ENCODE measurements at regions not wholly inside any gene's neighbourhood (a gene's known extent, or its start where the extent isn't known, plus 50 kb on each side); places are given as distances from the start of the nearest gene placed in this dataset.
"Not testable (repeated sequence)": the region's sequence is repeated elsewhere in the genome, so short reads cannot be mapped to it uniquely, and the experiment has no call there.

DNA sequence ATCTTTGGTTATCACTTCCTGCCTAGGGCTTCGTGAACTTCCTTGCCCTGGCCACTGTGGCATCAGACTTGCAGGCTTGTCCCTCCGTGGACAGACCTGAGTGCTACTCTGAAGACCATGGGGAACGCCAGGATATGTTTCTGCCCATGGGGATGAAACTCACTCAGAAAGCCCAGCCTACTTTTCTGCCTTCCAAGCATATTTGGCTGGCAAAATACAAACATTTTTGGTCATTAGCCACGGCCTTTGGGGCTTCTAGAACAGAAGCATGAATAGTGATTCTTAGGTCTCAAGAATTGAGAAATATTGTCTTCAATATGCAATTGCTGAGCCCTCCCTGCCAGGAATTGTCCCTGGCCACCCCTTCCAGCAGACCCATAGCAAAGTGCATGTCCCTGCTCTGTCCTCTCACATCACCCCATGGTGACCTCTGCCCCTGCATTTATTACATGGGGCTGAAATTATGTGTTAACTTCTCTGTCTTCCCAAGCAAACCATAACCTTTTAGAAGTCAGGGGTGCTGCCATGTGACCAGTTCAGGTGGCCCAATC, 152.4 kb downstream of the OSR1 start:
- DNase-seq (ENCODE audit: low read depth in 2 of 2): no peak

DNA sequence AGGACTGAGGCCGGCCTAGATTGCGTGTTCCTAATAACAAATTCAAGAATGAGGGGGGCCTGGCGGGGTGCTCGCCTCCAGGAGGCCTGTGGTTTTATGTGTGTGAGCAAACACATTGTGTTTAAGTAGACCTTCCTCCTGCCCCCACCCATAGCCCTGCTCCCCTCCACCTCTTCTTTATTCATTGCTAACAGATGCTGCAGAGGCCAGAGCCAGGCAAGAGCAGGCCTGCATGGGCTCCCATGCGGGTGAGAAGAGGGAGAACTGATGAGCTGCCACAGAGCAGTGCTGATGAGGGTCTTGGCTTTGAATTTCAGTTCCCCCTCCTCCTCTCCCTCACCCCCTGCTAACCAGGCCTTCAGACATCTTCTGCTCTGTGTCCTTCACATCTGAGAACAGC, 154.6 kb downstream of the OSR1 start:
- DNase-seq (ENCODE audit: low read depth in 2 of 2): no peak

DNA sequence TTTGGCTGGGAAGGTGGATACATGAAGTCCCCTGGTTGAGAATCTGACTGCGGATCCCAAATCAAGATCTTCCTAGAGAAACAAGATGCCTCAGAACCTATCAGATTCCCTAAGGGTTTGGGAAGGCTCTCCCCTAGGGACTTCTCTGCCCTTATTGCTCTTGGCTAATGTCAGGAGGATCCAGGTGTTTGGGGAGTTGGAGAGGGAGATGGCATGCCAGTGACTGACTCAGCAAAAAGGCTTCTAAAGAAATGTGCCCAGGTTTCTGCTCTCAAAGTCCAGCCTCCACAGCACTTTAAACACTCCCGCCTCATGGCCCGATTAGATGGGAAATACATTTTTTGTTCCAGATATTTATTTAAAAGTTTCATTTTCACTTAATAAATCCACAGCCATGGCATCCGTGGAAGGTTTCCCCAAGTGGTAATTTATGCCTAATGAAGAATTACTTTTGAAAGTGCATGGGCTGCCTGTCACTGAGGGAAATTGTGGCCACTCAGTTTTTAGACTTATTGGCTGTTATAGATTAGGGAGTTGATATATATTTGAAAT, 156.4 kb downstream of the OSR1 start:
- no peak for DNase-seq (ENCODE audit: low read depth in 2 of 2)

DNA sequence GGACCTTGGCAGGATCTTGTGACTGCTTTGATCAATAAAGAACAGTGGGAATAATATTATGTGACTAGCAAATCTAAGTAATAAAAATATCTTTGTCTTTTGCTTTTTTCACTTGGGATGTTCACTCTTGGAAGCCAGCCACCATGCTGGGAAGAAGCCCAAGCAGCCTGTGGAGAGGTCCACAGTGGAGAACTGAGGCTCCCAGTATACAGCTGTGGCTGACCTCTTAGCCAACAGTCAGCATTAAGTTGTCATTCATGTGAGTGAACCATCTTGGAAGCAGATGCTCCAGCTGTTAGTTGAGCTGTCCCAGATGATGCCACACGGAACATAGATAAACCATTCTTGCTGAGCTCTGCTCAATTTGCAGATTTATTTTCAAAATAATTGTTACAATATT, 160.0 kb downstream of the OSR1 start:
- no peak for DNase-seq (ENCODE audit: low read depth in 2 of 2)

DNA sequence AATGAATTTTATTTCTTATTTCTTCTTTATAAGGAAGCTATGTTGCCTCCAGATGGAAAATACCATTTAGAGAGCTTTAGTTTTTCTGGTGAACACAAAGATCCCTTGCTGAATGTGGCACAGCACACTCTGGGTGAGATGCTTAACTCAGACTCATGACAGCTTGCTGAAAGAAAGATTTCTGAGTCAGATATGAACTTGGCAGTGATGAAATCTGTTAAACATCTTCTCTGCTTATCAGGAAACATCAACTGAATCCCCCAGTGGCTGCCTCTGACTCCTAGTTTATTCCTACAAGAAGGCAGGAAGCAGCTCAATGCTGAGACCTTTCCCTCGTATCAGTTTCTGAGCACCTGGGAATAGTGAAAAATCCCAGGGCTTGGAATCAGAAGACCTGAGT, 162.8 kb downstream of the OSR1 start:
- no peak for DNase-seq (ENCODE audit: low read depth in 2 of 2)

DNA sequence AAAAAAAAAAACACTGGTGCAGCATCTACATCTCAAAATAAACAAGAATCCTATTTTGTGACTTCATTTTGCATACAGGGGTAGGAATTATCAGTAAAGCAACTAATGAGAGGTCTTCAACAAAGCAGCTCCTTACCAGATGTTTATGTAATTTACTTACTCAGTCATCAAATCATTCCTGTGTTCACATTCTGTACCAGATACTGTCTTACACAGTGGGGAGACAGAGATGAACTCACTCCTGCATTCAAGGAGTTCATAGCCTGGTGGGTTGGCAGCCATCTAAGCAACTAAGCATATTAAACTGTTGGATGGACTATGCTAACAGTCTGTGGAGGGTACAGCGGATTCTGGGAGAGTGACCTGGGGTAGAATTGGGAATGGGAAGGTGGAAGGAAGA, 169.0 kb downstream of the OSR1 start:
- no peak for DNase-seq (ENCODE audit: low read depth in 2 of 2)

DNA sequence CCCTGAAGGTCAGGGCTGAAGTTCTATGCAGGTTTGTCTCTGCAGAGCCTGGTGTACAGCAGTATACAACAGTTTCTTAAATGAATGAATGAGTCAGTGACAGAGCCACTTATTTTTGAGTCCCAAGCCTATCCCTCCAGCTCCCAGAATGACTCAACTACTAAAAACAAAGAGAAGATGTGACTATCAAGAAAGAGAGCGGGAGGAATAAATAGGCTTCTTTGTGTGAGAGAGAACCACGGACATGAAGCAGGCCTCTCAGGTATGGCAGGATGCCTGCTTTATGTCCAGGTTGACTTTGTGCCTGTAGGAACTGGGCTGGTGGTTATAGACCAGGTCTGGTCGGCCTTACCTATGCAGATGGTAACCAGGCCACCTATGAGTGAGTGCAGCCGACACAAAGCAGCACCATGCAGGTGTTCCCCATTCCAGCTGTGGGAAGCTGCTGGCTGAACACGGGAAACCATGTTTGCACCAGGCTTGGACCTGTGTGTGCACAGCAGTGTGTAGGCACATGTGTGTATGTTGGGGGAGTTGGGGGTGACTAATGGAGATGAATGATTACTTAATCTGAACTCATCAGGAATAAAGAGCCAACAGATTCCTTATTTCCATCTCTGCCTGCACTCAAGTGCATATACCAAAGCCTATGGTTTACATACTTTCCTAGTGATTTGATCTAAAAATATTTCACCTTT, 171.0 kb downstream of the OSR1 start:
- no peak for DNase-seq (ENCODE audit: low read depth in 2 of 2)

DNA sequence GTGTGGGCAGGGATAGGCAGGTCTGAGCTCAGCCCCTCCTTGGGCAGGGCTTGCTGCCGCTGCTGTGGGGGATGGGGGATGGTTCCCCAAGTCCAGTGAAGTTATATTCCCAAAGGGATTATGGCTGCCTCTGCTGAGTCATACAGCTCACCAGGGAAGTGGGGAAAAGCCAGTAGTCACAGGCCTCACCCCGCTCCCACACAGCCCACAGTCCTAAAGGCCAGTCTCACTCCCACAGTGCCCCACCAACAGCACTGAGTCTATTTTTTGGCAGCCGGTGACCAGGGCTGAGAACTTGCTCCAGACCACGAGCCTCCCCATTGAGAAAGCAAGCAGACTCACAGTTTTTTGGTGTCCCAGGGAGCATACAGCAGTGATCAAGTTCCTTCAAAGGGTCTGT, 173.3 kb downstream of the OSR1 start:
- DNase-seq (ENCODE audit: low read depth in 2 of 2): no peak

DNA sequence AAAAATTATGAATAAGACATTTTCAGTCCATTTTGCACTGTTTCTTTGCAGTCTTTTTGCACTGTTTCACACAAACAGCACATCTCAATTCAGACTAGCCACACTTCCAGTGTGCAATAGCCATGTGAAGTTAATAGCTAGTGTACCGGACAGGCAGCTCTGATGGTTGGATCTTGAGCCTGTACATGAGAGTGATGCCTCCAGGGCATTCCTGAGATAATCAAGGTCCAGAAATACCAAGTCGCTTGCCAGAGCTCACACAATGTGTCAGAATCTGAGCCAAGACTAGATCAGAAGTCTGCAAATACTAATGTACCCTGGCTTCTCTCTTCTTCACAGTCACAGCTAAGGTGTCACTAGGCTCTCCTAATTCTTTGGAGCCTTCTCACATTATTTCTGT, 180.2 kb downstream of the OSR1 start:
- DNase-seq (ENCODE audit: low read depth in 2 of 2): no peak

DNA sequence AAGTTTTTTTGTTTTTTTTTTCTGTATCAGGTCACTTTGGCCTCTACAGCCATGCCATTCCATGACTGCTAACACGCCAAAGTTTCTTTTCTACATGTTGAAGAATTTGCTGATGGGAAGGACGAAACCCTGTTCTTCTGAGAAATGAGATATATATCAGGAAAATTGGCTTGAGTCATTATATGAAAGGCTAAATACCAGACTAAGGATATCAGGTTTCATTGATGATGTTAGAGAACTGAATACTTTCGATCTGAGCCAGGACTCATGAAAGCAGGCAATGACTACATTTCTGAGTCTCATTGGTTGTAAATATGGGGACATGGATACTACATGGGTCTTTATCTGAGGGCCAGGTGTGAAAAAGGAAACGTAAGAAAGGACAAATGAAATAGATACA, 181.4 kb downstream of the OSR1 start:
- DNase-seq (ENCODE audit: low read depth in 2 of 2): no peak

DNA sequence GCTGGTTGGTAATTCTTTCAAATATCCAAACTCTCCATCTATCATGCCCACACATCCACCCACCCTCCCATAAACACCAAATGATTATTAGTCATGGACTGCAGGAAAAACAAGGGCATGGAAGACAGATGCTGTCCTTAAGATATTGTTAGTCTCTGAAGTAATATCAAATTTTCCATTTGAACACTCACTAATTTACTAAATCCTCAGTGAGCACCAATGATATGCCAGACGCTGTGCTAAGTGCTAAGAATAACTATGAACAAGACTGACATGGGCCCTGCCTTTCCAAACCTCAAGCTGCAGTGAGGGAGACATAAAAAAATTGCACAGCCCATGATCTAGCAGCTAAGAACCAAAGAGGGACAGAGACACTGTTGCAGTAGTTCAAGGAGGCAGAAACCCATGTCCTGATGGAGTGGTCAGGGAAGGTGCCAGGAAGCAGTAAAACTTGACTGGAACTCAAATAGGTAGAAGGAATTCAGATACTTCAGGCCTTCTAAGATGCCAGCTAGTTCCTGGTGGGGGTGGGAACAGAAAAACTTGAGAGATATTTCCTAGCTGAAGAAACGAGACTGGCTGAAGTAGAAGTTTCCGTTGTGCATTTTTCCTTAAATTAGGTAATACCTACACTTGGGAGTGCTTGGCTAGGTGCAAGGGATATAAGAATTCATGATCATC, 182.1 kb downstream of the OSR1 start:
- DNase-seq (ENCODE audit: low read depth in 2 of 2): no peak

DNA sequence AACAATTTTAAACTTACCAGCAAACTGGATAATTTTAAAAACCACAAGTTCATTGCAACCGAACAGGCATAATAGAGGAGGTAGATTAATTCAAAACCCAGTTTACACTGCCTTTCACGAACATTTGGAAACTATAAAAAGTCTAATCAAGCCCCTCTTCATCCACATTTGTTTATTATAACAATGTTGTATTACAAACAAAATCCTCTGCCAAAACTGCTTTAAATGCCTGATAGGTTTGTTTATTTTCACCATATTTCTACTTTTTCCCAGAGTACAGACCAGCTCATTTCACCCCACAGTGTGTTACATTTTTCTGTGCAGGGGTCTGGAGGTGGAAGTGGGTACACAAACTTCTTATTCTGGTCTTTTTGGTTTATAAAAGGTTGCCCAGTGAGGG, 184.2 kb downstream of the OSR1 start:
- DNase-seq (ENCODE audit: low read depth in 2 of 2): no peak

DNA sequence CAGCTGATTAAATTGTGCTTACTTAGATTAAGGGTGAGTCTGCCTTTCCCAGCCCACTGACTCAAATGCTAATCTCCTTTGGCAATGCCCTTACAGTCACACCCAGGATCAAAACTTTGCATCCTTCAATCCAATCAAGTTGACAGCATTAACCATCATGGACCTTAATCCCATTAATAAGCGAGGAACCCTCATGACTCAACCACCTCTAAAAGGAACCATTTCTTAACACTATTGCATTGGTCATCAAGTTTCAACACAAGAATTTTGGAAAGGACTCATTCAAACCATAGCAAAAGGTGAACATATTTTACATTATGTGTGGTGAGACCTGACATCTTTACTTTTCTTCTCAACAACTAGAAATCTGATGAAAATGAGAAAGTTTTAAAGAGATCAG, 187.0 kb downstream of the OSR1 start:
- no peak for DNase-seq (ENCODE audit: low read depth in 2 of 2)

DNA sequence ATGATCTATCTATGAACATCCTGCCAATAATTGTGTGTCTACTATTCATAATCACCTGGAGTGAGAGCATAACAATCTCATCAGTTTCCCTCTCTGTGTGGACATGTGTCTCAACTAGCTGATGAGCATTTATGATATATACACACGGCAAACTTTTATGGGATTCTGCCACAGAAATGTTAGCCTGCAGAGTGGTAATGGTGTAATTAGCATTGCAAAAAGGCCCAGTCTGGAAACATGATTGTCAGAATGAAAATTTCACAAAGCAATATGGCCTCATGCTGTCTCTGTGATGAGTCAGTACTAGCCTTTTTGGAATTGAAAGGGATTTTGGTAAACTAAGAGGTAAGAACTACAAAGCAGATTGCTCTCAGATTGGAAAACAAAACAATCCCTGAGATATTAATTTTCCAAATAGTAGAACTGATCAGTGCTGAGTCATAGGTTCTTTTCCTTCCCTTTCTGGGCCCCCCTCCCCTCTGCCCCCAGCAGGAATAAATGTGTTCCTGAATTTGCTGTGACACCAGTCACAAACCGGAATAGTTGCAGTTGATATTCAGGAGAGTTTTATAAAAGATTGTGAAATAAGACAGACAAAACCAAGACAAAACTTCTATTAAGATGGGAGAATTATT, 189.2 kb downstream of the OSR1 start:
- DNase-seq (ENCODE audit: low read depth in 2 of 2): no peak

DNA sequence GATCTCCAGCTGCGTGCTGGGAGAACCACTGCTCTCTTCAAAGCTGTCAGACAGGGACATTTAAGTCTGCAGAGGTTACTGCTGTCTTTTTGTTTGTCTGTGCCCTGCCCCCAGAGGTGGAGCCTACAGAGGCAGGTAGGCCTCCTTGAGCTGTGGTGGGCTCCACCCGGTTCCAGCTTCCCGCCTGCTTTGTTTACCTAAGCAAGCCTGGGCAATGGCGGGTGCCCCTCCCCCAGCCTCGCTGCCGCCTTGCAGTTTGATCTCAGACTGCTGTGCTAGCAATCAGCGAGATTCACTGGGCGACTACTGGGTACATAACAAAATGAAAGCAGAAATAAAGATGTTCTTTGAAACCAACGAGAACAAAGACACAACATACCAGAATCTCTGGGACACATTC, 194.3 kb downstream of the OSR1 start:
- DNase-seq (ENCODE audit: low read depth in 2 of 2): not testable (repeated sequence)

DNA sequence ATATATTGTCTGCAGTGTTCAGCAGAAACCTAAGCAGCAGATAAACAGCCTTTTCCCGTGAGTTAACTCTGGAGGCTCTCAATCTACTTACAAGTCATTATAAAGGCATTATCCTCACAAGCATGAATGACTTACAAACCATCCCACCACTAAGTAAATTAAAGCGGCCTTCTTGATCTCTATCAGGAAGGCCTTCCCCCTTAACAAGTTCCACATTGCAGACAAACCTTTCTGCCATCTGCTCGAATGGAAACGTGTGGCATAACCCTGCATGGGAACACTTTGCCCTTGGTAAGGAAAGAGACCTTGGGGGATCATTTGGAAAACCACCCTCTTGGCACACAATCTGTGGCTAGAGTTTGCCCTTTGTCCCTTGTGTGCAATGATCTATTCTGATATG, 199.5 kb downstream of the OSR1 start:
- no peak for DNase-seq (ENCODE audit: low read depth in 2 of 2)

DNA sequence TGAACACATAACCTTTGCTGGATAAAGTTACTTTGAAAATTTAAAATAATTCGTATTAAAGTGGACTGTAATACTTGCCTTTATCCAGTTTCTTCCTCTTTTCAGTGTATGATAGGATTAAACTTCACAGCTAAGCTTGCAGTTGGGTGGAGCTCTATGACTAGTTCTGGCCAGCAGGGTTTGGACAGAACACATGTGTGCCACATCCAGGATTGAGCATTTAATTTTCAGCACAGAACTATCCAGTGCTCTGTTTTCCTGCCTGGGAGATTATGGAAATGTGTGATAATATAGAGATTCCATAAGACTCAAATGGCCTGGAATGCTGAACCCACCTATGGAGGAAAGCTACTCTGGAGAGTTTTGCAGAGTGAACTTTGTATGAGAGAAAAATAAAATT, 200.2 kb downstream of the OSR1 start:
- DNase-seq (ENCODE audit: low read depth in 2 of 2): no peak

DNA sequence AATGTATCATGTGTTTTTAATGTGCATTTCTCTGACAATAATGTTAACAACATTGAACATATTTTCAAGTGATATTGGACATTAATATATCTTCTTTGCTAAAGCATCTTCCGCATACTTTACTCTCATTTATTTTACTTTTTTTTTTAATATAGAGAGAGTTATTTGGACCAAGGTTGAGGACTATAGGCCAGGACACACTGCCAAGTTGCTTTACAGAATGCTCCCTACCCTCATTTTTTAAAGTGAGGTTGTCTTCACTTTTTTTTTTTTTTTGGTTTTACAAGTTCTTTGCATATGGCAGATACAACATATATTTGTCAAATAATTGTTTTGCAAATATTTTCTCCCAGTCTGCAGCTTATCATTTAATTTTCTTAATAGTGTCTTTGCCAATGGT, 201.8 kb downstream of the OSR1 start:
- no peak for DNase-seq (ENCODE audit: low read depth in 2 of 2)

DNA sequence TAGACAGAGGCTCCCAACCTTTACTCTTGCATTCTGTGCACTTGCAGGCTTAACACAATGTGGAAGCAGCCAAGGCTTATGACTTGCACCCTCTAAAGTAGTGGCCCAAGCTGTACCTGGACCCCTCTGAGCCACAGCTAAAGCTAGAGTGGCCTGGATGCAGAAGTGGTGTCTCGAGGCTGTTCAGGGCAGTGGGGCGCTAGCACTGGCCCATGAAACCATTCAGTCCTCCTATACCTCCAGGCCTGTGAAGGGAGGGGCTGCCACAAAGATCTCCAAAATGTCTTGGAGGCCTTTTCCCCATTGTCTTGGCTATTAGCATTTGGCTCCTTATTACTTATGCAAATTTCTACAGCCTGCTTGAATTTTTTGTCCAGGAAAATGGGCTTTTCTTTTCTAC, 207.7 kb downstream of the OSR1 start:
- no peak for DNase-seq (ENCODE audit: low read depth in 2 of 2)

DNA sequence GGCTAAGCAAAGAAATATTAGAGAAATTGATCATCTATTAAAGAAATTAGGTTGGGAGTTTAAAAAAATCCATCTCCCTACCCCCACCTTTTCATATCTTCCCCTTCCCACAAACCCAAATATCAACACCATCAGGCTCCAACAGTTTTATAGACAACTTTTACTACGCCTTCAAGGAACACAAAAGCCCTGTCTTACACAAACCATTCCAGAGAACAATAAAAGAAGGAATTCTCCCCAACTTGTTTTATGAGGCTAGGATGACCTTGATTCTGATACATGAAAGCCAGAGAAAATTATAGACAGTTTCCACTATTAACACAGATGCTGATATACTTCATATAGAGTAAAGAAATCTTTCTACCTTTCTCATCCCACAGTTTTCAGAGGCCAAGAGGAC, 211.6 kb downstream of the OSR1 start:
- DNase-seq (ENCODE audit: low read depth in 2 of 2): no peak

DNA sequence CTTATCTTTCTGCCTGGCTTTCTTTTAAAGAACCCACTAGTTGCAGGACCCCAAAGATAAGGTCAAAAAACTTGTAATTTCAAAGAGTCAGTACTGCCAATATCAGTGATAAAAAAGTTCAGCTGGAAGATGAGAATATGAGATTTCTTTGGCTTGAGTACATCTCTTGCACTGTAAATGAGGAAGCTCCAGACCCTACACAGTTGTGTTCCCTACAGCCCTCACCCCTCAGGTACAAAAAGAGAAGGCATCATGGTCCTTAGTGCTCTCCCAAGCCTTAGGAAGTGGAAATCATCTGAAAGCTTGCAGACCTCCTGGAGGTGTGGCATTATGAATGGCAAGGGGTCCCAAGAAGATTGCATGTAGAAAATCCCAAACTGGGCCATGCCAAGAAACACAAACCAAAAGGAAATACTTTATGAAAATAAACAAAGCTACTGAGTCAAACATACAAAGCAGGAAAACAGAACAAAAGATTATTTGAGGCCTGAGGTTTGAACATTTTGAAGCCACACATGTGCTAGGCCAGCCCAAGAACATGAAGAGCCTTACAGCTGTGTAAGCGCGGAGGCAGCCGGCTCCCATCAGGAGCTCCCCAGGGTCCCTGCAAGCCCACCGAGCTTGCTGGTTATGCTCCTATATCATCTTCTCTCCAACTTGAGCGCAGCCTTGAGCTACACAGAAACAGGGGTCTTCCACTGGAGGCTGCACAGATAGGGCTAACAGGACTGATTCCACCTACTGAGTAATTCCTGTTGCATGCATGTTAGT, 217.0 kb downstream of the OSR1 start:
- peak in 1 of 2 donors; percentile 28 for DNase-seq (ENCODE audit: low read depth in 2 of 2)

Data from dermis microvascular lymphatic vessel endothelial cell (primary cell).